PC-9 (cell line): ENCODE measurements at regions not wholly inside any gene's neighbourhood (a gene's known extent, or its start where the extent isn't known, plus 50 kb on each side); places are given as distances from the start of the nearest gene placed in this dataset.

ENCODE experiments used
- BruUV-seq: library from RNA; stranded (reverse); fragments of 400-500 nt; replicated peaks from 2 replicates; lab custom pipeline; 2021; lab: Mats Ljungman, UMichigan
- CTCF ChIA-PET: fragments of 300-600 bp; sonication (Branson Sonifier 250); formaldehyde crosslinking; loops from one replicate; lab custom pipeline; 2022; ENCODE audit warnings: antibody characterized with exemption; lab: Charles Lee
- POLR2A ChIA-PET: fragments of 300-600 bp; sonication (Branson Sonifier 250); formaldehyde crosslinking; loops from one replicate; lab custom pipeline; 2022; ENCODE audit warnings: antibody characterized with exemption; ENCODE audit not compliant: unreplicated experiment; lab: Charles Lee
- DNase-seq, 2 experiments: peaks; one replicate each; pipeline versions ENCODE4 v3.0.0 to v3.0.0-alpha.2; 2015 to 2022; ENCODE audit warnings: mixed read lengths in 1 of 2
- H2AFZ ChIP-seq: fragments of 200-600 bp; sonication (generic); 2 replicates; pipeline ENCODE4 v1.8.1; 2017; ENCODE audit warnings: antibody characterized with exemption
- H3F3A ChIP-seq: fragments of 200-600 bp; sonication (generic); 2 replicates; pipeline ENCODE4 v1.8.1; 2017; ENCODE audit warnings: antibody characterized with exemption, mild to moderate bottlenecking, low read depth; ENCODE audit not compliant: insufficient read depth
- H3K27ac ChIP-seq: fragments of 200-600 bp; sonication (generic); 2 replicates; pipeline ENCODE4 v1.6.1; 2016; ENCODE audit warnings: mixed run types
- H3K27me3 ChIP-seq: fragments of 200-600 bp; sonication (generic); 2 replicates; pipeline ENCODE4 v1.6.1; 2016; ENCODE audit warnings: low read depth, mixed run types; ENCODE audit not compliant: insufficient read depth
- H3K36me3 ChIP-seq: fragments of 200-600 bp; sonication (generic); 2 replicates; pipeline ENCODE4 v1.6.1; 2016; ENCODE audit warnings: low read depth, mixed run types
- H3K4me1 ChIP-seq: fragments of 200-600 bp; sonication (generic); replicated peaks from 2 replicates; pipeline ENCODE4 v1.6.1; 2016; ENCODE audit warnings: mixed run types; ENCODE audit not compliant: insufficient read depth
- H3K4me2 ChIP-seq: fragments of 200-600 bp; sonication (generic); 2 replicates; pipeline ENCODE4 v1.6.1; 2017; ENCODE audit warnings: mixed run types
- H3K4me3 ChIP-seq: fragments of 200-600 bp; sonication (generic); 2 replicates; pipeline ENCODE4 v1.6.1; 2016; ENCODE audit warnings: mixed run types
- H3K79me2 ChIP-seq: fragments of 200-600 bp; sonication (generic); 2 replicates; pipeline ENCODE4 v1.6.1; 2017; ENCODE audit warnings: low read depth, mixed run types
- H3K9me2 ChIP-seq: fragments of 200-600 bp; sonication (generic); 2 replicates; pipeline ENCODE4 v1.8.1; 2017; ENCODE audit warnings: mild to moderate bottlenecking; ENCODE audit not compliant: insufficient read depth
- H3K9me3 ChIP-seq: fragments of 200-600 bp; sonication (generic); 2 replicates; pipeline ENCODE4 v1.8.1; 2016; ENCODE audit warnings: low read depth; ENCODE audit not compliant: insufficient read depth
- H4K20me1 ChIP-seq: fragments of 200-600 bp; sonication (generic); 2 replicates; pipeline ENCODE4 v1.8.1; 2017; ENCODE audit not compliant: insufficient read depth
- CTCF ChIP-seq: fragments of 200-600 bp; sonication (generic); conservative IDR thresholded peaks from 2 replicates; pipeline ENCODE4 v1.6.1; 2017; ENCODE audit warnings: mixed run types, antibody characterized with exemption, mild to moderate bottlenecking, moderate library complexity
- EZH2 ChIP-seq: fragments of 200-600 bp; sonication (generic); IDR thresholded peaks from 2 replicates; pipeline ENCODE4 v1.8.0; 2017; ENCODE audit warnings: antibody characterized with exemption, low read depth
- intact Hi-C: fragments of 100-400 bp; cut with micrococcal nuclease; formaldehyde crosslinking; loops from one replicate; pipeline ENCODE4 v1.10.0; 2022; ENCODE audit not compliant: unreplicated experiment

DNA sequence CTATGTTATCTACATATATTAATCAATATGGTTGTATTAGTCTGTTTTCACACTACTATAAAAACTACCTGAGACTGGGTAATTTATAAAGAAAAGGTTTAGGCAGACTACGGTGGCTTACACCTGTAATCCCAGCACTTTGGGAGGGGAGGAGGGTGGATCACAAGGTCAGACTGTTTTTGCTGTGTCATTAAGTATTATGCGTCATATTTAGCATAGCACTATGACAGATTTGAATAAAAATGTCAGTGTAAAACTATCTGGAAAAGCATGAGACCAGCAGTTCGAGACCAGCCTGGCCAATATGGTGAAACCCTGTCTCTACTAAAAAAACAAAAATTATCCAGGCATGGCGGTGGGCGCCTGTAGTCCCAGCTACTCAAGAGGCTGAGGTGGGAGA lies 209.7 kb upstream of the ARHGAP24 start:
- H3K27ac ChIP-seq = no peak overlapping the region
- H3K36me3 ChIP-seq = no peaks in the 10 kb centered on the region
- H3K4me3 ChIP-seq = no peak overlapping the region
- no peaks in the 10 kb centered on the region for H3K79me2 ChIP-seq
- no TSS peak for BruUV-seq
- DNase-seq = no peak
- H3F3A ChIP-seq = no peaks in the 10 kb centered on the region
- TF ChIP-seq CTCF (no peak), EZH2 (no peak)
- peaks cover 11% of the 10 kb centered on the region for H3K4me1 ChIP-seq
- no peak overlapping the region for H3K4me2 ChIP-seq
- intact Hi-C loops = no loop called here
- no peaks in the 10 kb centered on the region for H3K27me3 ChIP-seq
- ChIA-PET POLR2A (no interaction called here), CTCF (no interaction called here)
- no peaks in the 10 kb centered on the region for H4K20me1 ChIP-seq
- no peaks in the 10 kb centered on the region for H3K9me2 ChIP-seq
- no peaks in the 10 kb centered on the region for H3K9me3 ChIP-seq
- no peak overlapping the region for H2AFZ ChIP-seq

DNA sequence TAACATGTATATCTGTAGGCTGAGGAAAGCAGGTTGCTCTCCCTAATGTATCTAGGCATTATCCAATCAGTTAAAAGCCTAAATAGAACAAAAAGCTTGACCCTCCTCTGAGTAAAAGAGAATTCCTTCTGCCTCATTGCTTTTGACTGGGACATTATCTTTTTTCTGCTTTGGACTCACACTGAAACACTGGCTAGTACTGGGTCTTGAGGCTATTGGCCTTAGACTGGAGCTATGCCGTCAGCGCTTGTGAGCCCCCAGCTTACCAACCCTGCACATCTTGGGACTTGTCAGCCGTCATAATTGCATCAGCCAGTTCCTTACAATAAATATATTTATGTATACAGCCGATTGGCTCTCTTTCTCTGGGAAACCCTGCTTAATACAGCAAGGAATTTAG lies 206.8 kb upstream of the ARHGAP24 start:
- Histone ChIP-seq H3K4me3 (no peak overlapping the region), H2AFZ (no peak overlapping the region), H3K9me3 (no peaks in the 10 kb centered on the region), H3K4me2 (no peak overlapping the region), H3F3A (no peaks in the 10 kb centered on the region), H3K27me3 (no peaks in the 10 kb centered on the region), H3K36me3 (no peaks in the 10 kb centered on the region), H3K4me1 (peaks cover 11% of the 10 kb centered on the region), H3K27ac (no peak overlapping the region), H3K79me2 (no peaks in the 10 kb centered on the region), H3K9me2 (no peaks in the 10 kb centered on the region), H4K20me1 (no peaks in the 10 kb centered on the region)
- intact Hi-C loops = no loop called here
- TF ChIP-seq EZH2 (no peak), CTCF (no peak)
- POLR2A ChIA-PET = no interaction called here
- CTCF ChIA-PET = no interaction called here
- DNase-seq = no peak
- no TSS peak for BruUV-seq

DNA sequence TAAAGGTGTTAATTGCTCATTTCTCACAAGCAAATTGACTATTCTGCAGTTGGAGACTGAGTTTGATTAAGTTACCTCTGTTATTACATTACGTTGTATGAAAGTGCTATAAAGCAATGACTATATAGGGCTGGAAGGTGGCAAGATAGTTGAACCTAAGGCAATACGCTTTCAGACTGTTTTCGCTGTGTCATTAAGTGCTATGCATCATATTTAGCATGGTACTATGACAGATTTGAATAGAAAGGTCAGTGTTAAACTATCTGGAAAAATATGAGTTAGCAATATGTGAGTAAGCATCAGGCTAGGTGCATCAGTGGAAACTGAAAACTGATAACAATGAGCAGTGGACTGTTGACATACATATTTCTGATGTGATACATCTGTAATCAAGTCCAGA lies 206.0 kb upstream of the ARHGAP24 start:
- Histone ChIP-seq H3K36me3 (no peaks in the 10 kb centered on the region), H3K27me3 (no peaks in the 10 kb centered on the region), H3F3A (no peaks in the 10 kb centered on the region), H4K20me1 (no peaks in the 10 kb centered on the region), H3K4me2 (no peak overlapping the region), H3K4me1 (peaks cover 11% of the 10 kb centered on the region), H2AFZ (no peak overlapping the region; the same call in 1 of the 2 replicates), H3K79me2 (no peaks in the 10 kb centered on the region), H3K9me2 (no peaks in the 10 kb centered on the region), H3K27ac (peak overlapping the region; percentile 60; the same call in 1 of the 2 replicates), H3K9me3 (no peaks in the 10 kb centered on the region), H3K4me3 (no peak overlapping the region)
- intact Hi-C loops = no loop called here
- POLR2A ChIA-PET = no interaction called here
- no TSS peak for BruUV-seq
- CTCF ChIA-PET = no interaction called here
- peak in 1 of 2 experiments; percentile 38 for DNase-seq
- TF ChIP-seq CTCF = no peak
- no peak for TF ChIP-seq EZH2
